ENCODE measurements at regions not wholly inside any gene's neighbourhood (a gene's known extent, or its start where the extent isn't known, plus 50 kb on each side); places are given as distances from the start of the nearest gene placed in this dataset.

DNA sequence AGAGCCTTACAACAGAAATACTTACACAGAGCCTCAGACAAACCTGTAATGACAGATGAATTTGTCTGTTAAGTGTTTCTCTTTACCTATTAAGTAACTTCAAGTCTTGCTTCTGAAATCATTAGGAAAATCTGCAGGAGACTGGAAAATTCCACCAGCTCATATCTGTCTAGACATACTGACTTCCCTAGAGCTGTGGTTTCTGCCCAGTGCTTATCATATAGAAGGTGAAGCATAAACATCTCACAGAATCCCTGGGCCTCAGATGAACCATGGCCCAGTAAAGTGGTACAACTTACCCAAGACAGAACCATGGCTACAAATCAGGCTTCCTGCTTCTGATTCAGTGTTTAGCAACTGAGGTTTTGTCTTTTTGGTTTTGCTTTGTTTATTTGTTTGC lies 91.6 kb downstream of the EGLN3 start:
- Histone ChIP-seq H3K79me2 (ENCODE audit: insufficient read depth, low read length) (no peaks in the 10 kb centered on the region), H3K36me3 (replicated peaks in 1 of 2; ENCODE audit: control insufficient read depth in 1 of 2, insufficient read depth in 2 of 2, low read length in 2 of 2) (no peaks in the 10 kb centered on the region), H3K4me2 (ENCODE audit: low read depth, low read length) (no peak overlapping the region), H3K27ac (ENCODE audit: extremely low read length, insufficient read depth, low read length) (no peak overlapping the region), H3K9ac (ENCODE audit: insufficient read depth, low read depth, low read length) (no peak overlapping the region), H2AFZ (ENCODE audit: low read length) (no peak overlapping the region), H3K4me3 (replicated peaks in 1 of 3; ENCODE audit: insufficient read depth in 1 of 3, low read depth in 2 of 3, low read length in 3 of 3) (no peak overlapping the region), H3K27me3 (ENCODE audit: control insufficient read depth in 1 of 2, insufficient read depth in 2 of 2, low read length in 2 of 2) (peaks cover 1 to 14% of the 10 kb centered on the region in 2 experiments; a peak in 1 of 5 replicates), H3K4me1 (ENCODE audit: insufficient read depth, low read length) (no peaks in the 10 kb centered on the region), H3K9me3 (ENCODE audit: low read length) (no peaks in the 10 kb centered on the region), H4K20me1 (ENCODE audit: insufficient read depth, low read length) (no peaks in the 10 kb centered on the region)
- DNase-seq (ENCODE audit: low spot score): no peak
- ChIA-PET CTCF (ENCODE audit: low intra/inter-chr PET ratio, low total read pairs) (no interaction called here), POLR2A (no interaction called here)
- ATAC-seq: no peak; the same call in 2 of the 3 replicates
- intact Hi-C loops (cut with micrococcal nuclease; ENCODE audit: unreplicated experiment) (no loop called here), in situ Hi-C loops (cut with HindIII; ENCODE audit: extremely low pct_ligation_motif_present, low pct_unique_long_range_greater_than_20kb) (no loop called here)
- TF ChIP-seq KLF11 (CRISPR knock-in tag; IDR thresholded peaks at IDR 0.05) (no peak), TAF15 (IDR thresholded peaks at IDR 0.05; ENCODE audit: low read depth, low read length, poor library complexity, severe bottlenecking) (no peak), IRF1 (CRISPR knock-in tag; IDR thresholded peaks at IDR 0.05; ENCODE audit: low read depth) (no peak), ZFY (CRISPR knock-in tag; IDR thresholded peaks at IDR 0.05) (no peak), ISL2 (CRISPR knock-in tag; IDR thresholded peaks at IDR 0.05) (no peak), NCOA2 (CRISPR knock-in tag; IDR thresholded peaks at IDR 0.05) (no peak), ZNF430 (CRISPR knock-in tag; IDR thresholded peaks at IDR 0.05) (no peak), MLLT10 (CRISPR knock-in tag; IDR thresholded peaks at IDR 0.05) (no peak), STAT6 (CRISPR knock-in tag; IDR thresholded peaks at IDR 0.05; ENCODE audit: borderline replicate concordance) (no peak), ZSCAN20 (CRISPR knock-in tag; IDR thresholded peaks at IDR 0.05; ENCODE audit: borderline replicate concordance) (no peak), ZKSCAN5 (CRISPR knock-in tag; IDR thresholded peaks at IDR 0.05) (no peak), YY1 (IDR thresholded peaks at IDR 0.05; ENCODE audit: insufficient read depth, insufficient replicate concordance, low read depth, low read length) (no peak), PHF5A (CRISPR knock-in tag; IDR thresholded peaks at IDR 0.05; ENCODE audit: low read depth, unreplicated experiment) (no peak), ZNF660 (CRISPR knock-in tag; IDR thresholded peaks at IDR 0.05; ENCODE audit: borderline replicate concordance, low read depth) (no peak), PHB2 (IDR thresholded peaks at IDR 0.05; ENCODE audit: partially characterized antibody) (no peak), MZF1 (CRISPR knock-in tag; IDR thresholded peaks at IDR 0.05; ENCODE audit: borderline replicate concordance) (no peak), ZXDC (CRISPR knock-in tag; IDR thresholded peaks at IDR 0.05) (no peak)
- TF ChIP-seq, protein P1, sequence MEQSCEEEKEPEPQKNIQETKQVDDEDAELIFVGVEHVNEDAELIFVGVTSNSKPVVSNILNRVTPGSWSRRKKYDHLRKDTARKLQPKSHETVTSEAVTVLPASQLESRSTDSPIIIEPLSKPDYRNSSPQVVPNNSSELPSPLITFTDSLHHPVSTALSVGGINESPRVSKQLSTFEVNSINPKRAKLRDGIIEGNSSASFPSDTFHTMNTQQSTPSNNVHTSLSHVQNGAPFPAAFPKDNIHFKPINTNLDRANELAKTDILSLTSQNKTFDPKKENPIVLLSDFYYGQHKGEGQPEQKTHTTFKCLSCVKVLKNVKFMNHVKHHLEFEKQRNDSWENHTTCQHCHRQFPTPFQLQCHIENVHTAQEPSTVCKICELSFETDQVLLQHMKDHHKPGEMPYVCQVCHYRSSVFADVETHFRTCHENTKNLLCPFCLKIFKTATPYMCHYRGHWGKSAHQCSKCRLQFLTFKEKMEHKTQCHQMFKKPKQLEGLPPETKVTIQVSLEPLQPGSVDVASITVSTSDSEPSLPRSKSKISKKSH (CRISPR knock-in tag; IDR thresholded peaks at IDR 0.05; ENCODE audit: borderline replicate concordance): no peak
- FAIRE-seq: no peak
- no TSS peak for BruUV-seq (replicated peaks)

Data from HepG2 (cell line).